Neutrophil (primary cell): ENCODE measurements at regions not wholly inside any gene's neighbourhood (a gene's known extent, or its start where the extent isn't known, plus 50 kb on each side); places are given as distances from the start of the nearest gene placed in this dataset.

Experiments used
- H3K27ac ChIP-seq: fragments of 200-600 bp; sonication (generic); 2 replicates; pipeline ENCODE4 v1.5.1; 2016; ENCODE audit warnings: mild to moderate bottlenecking, moderate library complexity
- H3K27me3 ChIP-seq: fragments of 200-600 bp; sonication (generic); 2 replicates; pipeline ENCODE4 v1.6.0; 2016; ENCODE audit warnings: mild to moderate bottlenecking
- H3K36me3 ChIP-seq: fragments of 200-600 bp; sonication (generic); 2 replicates; pipeline ENCODE4 v1.5.1; 2017
- H3K4me1 ChIP-seq, 2 experiments: fragments of 200-600 bp in 1 of 2; sonication (generic) in 1 of 2; 1 replicate in 1 of 2; 2 replicates in 1 of 2; pipeline versions ENCODE4 v1.5.1 to v1.6.1; 2013 to 2016; ENCODE audit warnings: low read depth in 1 of 2, low read length in 1 of 2, mild to moderate bottlenecking in 1 of 2, moderate library complexity in 1 of 2; ENCODE audit not compliant: control insufficient read depth in 1 of 2, insufficient read depth in 1 of 2
- H3K4me3 ChIP-seq, 2 experiments: fragments of 200-600 bp in 1 of 2; sonication (generic) in 1 of 2; 1 replicate in 1 of 2; 2 replicates in 1 of 2; pipeline ENCODE4 v1.5.1; 2013 to 2016; ENCODE audit warnings: low read depth in 1 of 2, low read length in 1 of 2, mild to moderate bottlenecking in 1 of 2, moderate library complexity in 1 of 2
- H3K9me3 ChIP-seq: fragments of 200-600 bp; sonication (generic); 2 replicates; pipeline ENCODE4 v1.5.1; 2016
- CTCF ChIP-seq: fragments of 200-600 bp; sonication (generic); IDR thresholded peaks from 2 replicates; pipeline ENCODE4 v1.5.1; 2016; ENCODE audit warnings: antibody characterized with exemption

DNA sequence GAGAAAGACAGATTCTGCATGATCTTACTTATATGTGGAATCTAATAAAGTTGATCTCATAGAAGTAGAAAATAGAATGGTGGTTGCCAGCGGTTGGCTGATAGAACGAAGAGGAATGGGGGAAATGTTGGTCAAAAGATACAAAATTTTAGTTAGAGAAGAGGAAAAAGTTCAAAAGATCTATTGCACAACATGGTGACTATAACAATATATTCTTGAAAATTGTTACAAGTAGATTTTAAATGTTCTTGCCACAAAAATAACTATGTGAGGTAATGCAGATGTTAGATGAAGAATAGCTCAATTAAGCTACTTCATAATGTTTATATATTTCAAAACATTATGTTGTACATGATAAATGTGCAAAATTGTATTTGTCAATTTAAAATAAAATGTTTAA is 112.3 kb upstream of the SMIM30 start:
- Histone ChIP-seq H3K27ac (no peak overlapping the region), H3K4me3 (no peak overlapping the region), H3K36me3 (no peaks in the 10 kb centered on the region), H3K27me3 (no peaks in the 10 kb centered on the region), H3K9me3 (no peaks in the 10 kb centered on the region), H3K4me1 (no peaks in the 10 kb centered on the region)
- no peak for TF ChIP-seq CTCF

DNA sequence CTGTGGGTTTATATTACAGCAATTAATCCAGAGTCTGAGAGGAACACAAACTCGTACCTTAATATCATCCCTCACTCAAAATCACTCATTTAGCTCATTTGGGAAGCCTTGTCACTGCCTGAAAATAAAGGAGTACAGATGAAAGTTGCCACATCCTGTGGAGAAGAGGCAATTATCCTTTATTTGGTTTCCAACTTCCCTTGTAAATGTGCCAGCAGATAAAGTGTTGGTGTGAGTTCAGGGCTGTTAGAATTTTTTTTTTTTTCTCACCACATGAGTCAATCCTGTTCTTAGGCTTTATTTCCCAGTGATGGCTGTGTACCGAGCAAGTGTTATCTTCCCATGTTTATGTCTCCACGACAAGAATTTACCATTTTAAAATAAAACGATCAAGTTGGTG is 99.0 kb upstream of the SMIM30 start:
- H3K4me3 ChIP-seq, result no peak overlapping the region
- no peak for TF ChIP-seq CTCF
- H3K4me1 ChIP-seq, result no peaks in the 10 kb centered on the region
- no peaks in the 10 kb centered on the region for H3K36me3 ChIP-seq
- H3K9me3 ChIP-seq, result peaks cover 3% of the 10 kb centered on the region
- H3K27ac ChIP-seq, result no peak overlapping the region
- no peaks in the 10 kb centered on the region for H3K27me3 ChIP-seq

- H3K27me3 ChIP-seq, result no peaks in the 10 kb centered on the region
- H3K36me3 ChIP-seq, result no peaks in the 10 kb centered on the region
- H3K4me3 ChIP-seq, result no peak overlapping the region
- TF ChIP-seq CTCF, result no peak
- H3K27ac ChIP-seq, result no peak overlapping the region
- no peaks in the 10 kb centered on the region for H3K4me1 ChIP-seq
- H3K9me3 ChIP-seq, result peaks cover 3% of the 10 kb centered on the region
Measured at GRCh38 chr7:113216038-113216437, 97.7 kb upstream of the SMIM30 start.

- no peaks in the 10 kb centered on the region for H3K36me3 ChIP-seq
- H3K9me3 ChIP-seq, result no peaks in the 10 kb centered on the region
- H3K4me1 ChIP-seq, result no peaks in the 10 kb centered on the region
- H3K4me3 ChIP-seq, result no peak overlapping the region
- no peak for TF ChIP-seq CTCF
- H3K27ac ChIP-seq, result no peak overlapping the region
- no peaks in the 10 kb centered on the region for H3K27me3 ChIP-seq
Measured at GRCh38 chr7:113209449-113210203, 91.3 kb upstream of the SMIM30 start.

GRCh38 chr7:113207931-113208330 is 89.6 kb upstream of the SMIM30 start:
- Histone ChIP-seq H3K9me3 (no peaks in the 10 kb centered on the region), H3K36me3 (no peaks in the 10 kb centered on the region), H3K4me3 (no peak overlapping the region), H3K27ac (no peak overlapping the region), H3K4me1 (no peaks in the 10 kb centered on the region), H3K27me3 (no peaks in the 10 kb centered on the region)
- TF ChIP-seq CTCF, result no peak
